Trophoblast cell (in vitro differentiated cells and primary cell): ENCODE measurements at regions not wholly inside any gene's neighbourhood (a gene's known extent, or its start where the extent isn't known, plus 50 kb on each side); places are given as distances from the start of the nearest gene placed in this dataset.
"Not testable (repeated sequence)": the region's sequence is repeated elsewhere in the genome, so short reads cannot be mapped to it uniquely, and the experiment has no call there.

Experiments used
- DNase-seq, 2 donors: peaks; one replicate each; pipeline ENCODE4 v3.0.0-alpha.2; 2016
- H2AFZ ChIP-seq: 2 replicates; pipeline ENCODE4 v1.6.1; 2013; ENCODE audit warnings: low read length, moderate library complexity, mild to moderate bottlenecking; ENCODE audit not compliant: insufficient read depth, poor library complexity
- H2AK5ac ChIP-seq: 2 replicates; pipeline ENCODE4 v1.6.1; 2013; ENCODE audit warnings: mild to moderate bottlenecking, low read length
- H2BK120ac ChIP-seq: 2 replicates; pipeline ENCODE4 v1.6.1; 2013; ENCODE audit warnings: low read length, mild to moderate bottlenecking, moderate library complexity; ENCODE audit not compliant: insufficient read depth, poor library complexity
- H2BK12ac ChIP-seq: 2 replicates; pipeline ENCODE4 v1.6.1; 2013; ENCODE audit warnings: mild to moderate bottlenecking, low read length, moderate library complexity
- H2BK5ac ChIP-seq: 2 replicates; pipeline ENCODE4 v1.6.1; 2013; ENCODE audit warnings: low read length, low read depth, moderate library complexity, mild to moderate bottlenecking; ENCODE audit not compliant: poor library complexity
- H3K14ac ChIP-seq: 2 replicates; pipeline ENCODE4 v1.6.1; 2013; ENCODE audit warnings: mild to moderate bottlenecking, low read length
- H3K18ac ChIP-seq: 2 replicates; pipeline ENCODE4 v1.6.1; 2013; ENCODE audit warnings: mild to moderate bottlenecking, low read length
- H3K23ac ChIP-seq: 2 replicates; pipeline ENCODE4 v1.6.1; 2013; ENCODE audit warnings: low read length
- H3K27ac ChIP-seq: 2 replicates; pipeline ENCODE4 v1.5.1; 2013; ENCODE audit warnings: low read depth, mild to moderate bottlenecking, inconsistent platforms, low read length, moderate library complexity
- H3K27me3 ChIP-seq: 2 replicates; pipeline ENCODE4 v1.6.1; 2013; ENCODE audit warnings: inconsistent platforms, mild to moderate bottlenecking, low read length, moderate library complexity; ENCODE audit not compliant: insufficient read depth
- H3K36me3 ChIP-seq, 2 experiments: 1 replicate in 1 of 2; 2 replicates in 1 of 2; pipeline ENCODE4 v1.6.1; 2013; ENCODE audit warnings: low read length in 2 of 2, mild to moderate bottlenecking in 2 of 2, moderate library complexity in 1 of 2; ENCODE audit not compliant: insufficient read depth in 2 of 2, control insufficient read depth in 1 of 2
- H3K4ac ChIP-seq: 2 replicates; pipeline ENCODE4 v1.6.1; 2013; ENCODE audit warnings: low read depth, mild to moderate bottlenecking, low read length, moderate library complexity
- H3K4me1 ChIP-seq, 2 experiments: 1 replicate in 1 of 2; 2 replicates in 1 of 2; pipeline ENCODE4 v1.6.1; 2013; ENCODE audit warnings: low read length in 2 of 2, mild to moderate bottlenecking in 2 of 2, moderate library complexity in 1 of 2; ENCODE audit not compliant: insufficient read depth in 2 of 2, control insufficient read depth in 1 of 2
- H3K4me2 ChIP-seq: 2 replicates; pipeline ENCODE4 v1.6.1; 2013; ENCODE audit warnings: inconsistent platforms, mild to moderate bottlenecking, low read length, moderate library complexity
- H3K4me3 ChIP-seq: 2 replicates; pipeline ENCODE4 v1.5.1; 2013; ENCODE audit warnings: mild to moderate bottlenecking, low read depth, low read length, inconsistent platforms
- H3K79me1 ChIP-seq: one replicate; pipeline ENCODE4 v1.6.1; 2013; ENCODE audit warnings: low read length
- H3K79me2 ChIP-seq: 2 replicates; pipeline ENCODE4 v1.6.1; 2013; ENCODE audit warnings: low read length, mild to moderate bottlenecking; ENCODE audit not compliant: control insufficient read depth, insufficient read depth, poor library complexity
- H3K9ac ChIP-seq: 2 replicates; pipeline ENCODE4 v1.6.1; 2013; ENCODE audit warnings: mild to moderate bottlenecking, low read length
- H3K9me3 ChIP-seq: 2 replicates; pipeline ENCODE4 v1.6.1; 2013; ENCODE audit warnings: low read depth, mild to moderate bottlenecking, control low read depth, inconsistent platforms, low read length; ENCODE audit not compliant: insufficient read depth
- H4K12ac ChIP-seq: 2 replicates; pipeline ENCODE4 v1.6.1; 2013; ENCODE audit warnings: low read depth, mild to moderate bottlenecking, low read length, moderate library complexity
- H4K8ac ChIP-seq: 2 replicates; pipeline ENCODE4 v1.6.1; 2013; ENCODE audit warnings: low read depth, mild to moderate bottlenecking, low read length, moderate library complexity
- H4K91ac ChIP-seq: one replicate; pipeline ENCODE4 v1.6.1; 2013; ENCODE audit warnings: low read depth, mild to moderate bottlenecking, low read length, moderate library complexity
- WGBS: extraction: QIAGEN DNeasy Blood & Tissue Kit; methylation state at CpG from one replicate; pipeline ENCODE4 v1.1.7; 2013; ENCODE audit warnings: missing lambda C conversion rate; ENCODE audit not compliant: insufficient read length, insufficient coverage; ENCODE audit errors: extremely low coverage; 5-methylcytosine and 5-hydroxymethylcytosine counted together

DNA sequence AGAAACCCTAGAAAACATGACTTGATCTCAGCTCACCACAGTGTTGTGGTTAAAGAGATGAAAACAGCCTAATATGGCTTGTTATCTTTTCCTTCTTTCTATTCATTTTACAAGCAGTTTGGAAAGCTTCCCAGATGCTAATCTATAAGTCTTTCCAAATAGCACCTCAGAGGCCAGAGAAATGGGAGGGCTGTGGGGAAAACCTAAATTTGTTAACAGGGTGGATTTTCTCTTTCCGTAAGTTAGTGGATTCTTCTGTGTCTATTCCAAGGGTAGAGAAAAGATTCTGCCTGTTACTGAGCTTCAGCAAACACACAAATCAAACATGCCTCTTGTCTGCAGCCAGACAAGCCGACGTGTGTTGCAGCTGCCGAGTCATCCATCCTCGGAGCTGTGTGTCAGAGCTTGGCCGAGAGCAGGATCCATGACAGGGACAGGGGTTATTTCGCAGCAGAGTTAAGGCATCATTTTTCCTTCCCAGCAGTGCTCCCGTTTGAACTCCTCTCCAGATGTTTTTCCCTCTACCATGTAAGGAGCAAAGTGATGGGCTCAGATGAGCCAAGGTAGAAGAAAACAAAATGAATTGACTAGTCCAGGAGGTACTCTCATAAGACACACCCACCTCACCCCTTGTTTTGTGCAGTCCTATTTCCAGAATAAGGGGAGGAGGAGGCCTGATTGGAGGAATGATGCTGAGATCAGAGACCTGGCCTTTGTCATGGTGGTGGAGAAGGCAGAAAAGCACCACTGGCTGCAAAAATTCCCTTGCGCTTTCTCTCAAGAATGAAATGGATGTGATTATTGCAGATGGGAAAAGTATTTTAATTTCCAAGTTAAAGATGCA lies 560.0 kb downstream of the C6orf118 start:
- Histone ChIP-seq H2AK5ac (no peak overlapping the region), H3K79me2 (no peaks in the 10 kb centered on the region), H3K23ac (no peak overlapping the region), H2AFZ (no peak overlapping the region), H4K12ac (no peak overlapping the region), H2BK5ac (no peak overlapping the region), H4K91ac (no peak overlapping the region), H2BK120ac (no peak overlapping the region), H3K4ac (no peak overlapping the region), H2BK12ac (no peak overlapping the region), H3K27me3 (no peaks in the 10 kb centered on the region), H3K4me3 (no peak overlapping the region), H3K27ac (no peak overlapping the region), H3K9ac (no peak overlapping the region), H3K4me2 (no peak overlapping the region), H3K9me3 (no peaks in the 10 kb centered on the region), H3K14ac (no peak overlapping the region), H3K79me1 (no peaks in the 10 kb centered on the region), H3K18ac (no peak overlapping the region), H4K8ac (no peak overlapping the region), H3K4me1 (peaks cover 0 to 3% of the 10 kb centered on the region in 2 experiments), H3K36me3 (no peaks in the 10 kb centered on the region)
- no CpG with 5 or more reads among the region's 9 CpGs for WGBS
- no peak for DNase-seq

DNA sequence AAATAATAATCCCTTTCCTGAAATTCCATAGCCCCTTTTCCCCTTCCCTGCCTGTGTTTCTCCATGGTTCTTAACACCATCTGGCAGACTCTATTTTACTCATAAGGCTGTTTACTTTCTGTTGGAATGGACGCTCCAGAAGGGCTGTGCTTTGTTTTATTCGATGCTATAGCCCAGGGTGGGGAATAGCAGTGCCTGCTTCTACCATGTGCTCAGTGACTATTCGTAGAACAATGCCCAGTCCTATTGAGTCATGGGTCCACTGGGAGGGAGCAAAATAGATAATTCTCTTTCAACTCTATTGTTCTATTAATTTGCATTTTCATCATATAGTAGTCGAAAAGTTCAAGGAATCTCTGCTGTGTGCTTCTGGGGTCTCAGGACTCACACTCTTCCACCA lies 565.1 kb downstream of the C6orf118 start:
- Histone ChIP-seq H2BK5ac (no peak overlapping the region), H3K27ac (no peak overlapping the region), H3K79me1 (no peaks in the 10 kb centered on the region), H2BK120ac (no peak overlapping the region), H4K8ac (no peak overlapping the region), H2AFZ (no peak overlapping the region), H3K4me2 (no peak overlapping the region), H3K4me1 (no peaks in the 10 kb centered on the region), H3K9ac (no peak overlapping the region), H3K18ac (no peak overlapping the region), H2BK12ac (no peak overlapping the region), H3K36me3 (no peaks in the 10 kb centered on the region), H3K4me3 (no peak overlapping the region), H3K4ac (no peak overlapping the region), H4K12ac (no peak overlapping the region), H3K14ac (no peak overlapping the region), H2AK5ac (no peak overlapping the region), H3K23ac (no peak overlapping the region), H4K91ac (no peak overlapping the region), H3K79me2 (no peaks in the 10 kb centered on the region), H3K27me3 (no peaks in the 10 kb centered on the region), H3K9me3 (peaks cover 4% of the 10 kb centered on the region)
- no peak for DNase-seq
- WGBS, result no CpG with 5 or more reads among the region's 4 CpGs

DNA sequence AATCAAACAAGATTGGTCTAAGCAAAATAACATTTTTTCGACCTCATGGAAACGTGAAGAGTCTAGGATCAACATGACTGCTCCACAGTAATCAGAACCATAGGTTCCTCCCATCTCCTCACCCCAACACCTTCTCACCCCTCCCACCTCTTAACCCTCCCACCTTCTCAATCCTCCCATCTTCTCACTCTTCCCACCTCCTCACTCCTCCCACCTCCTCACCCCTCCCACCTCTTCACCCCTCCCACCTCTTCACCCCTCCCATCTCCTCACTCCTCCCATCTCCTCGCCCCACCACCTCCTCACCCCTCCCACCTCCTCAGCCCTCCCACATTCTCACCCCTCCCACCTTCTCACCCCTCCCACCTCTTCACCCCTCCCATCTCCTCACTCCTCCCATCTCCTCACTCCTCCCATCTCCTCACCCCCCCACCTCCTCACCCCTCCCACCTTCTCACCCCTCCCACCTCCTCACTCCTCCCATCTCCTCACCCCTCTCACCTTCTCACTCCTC lies 567.4 kb downstream of the C6orf118 start:
- no peak for DNase-seq
- Histone ChIP-seq H4K12ac (no peak overlapping the region), H3K23ac (no peak overlapping the region), H3K4ac (no peak overlapping the region), H3K4me2 (no peak overlapping the region), H2BK5ac (no peak overlapping the region), H3K9me3 (peaks cover 6% of the 10 kb centered on the region), H3K9ac (no peak overlapping the region), H3K36me3 (no peaks in the 10 kb centered on the region), H2BK12ac (no peak overlapping the region), H3K27ac (no peak overlapping the region), H3K14ac (no peak overlapping the region), H2AFZ (no peak overlapping the region), H2BK120ac (no peak overlapping the region), H3K27me3 (no peaks in the 10 kb centered on the region), H3K4me3 (no peak overlapping the region), H2AK5ac (no peak overlapping the region), H3K79me1 (no peaks in the 10 kb centered on the region), H3K79me2 (no peaks in the 10 kb centered on the region), H3K18ac (no peak overlapping the region), H3K4me1 (no peaks in the 10 kb centered on the region), H4K91ac (no peak overlapping the region), H4K8ac (no peak overlapping the region)
- 100% methylated on average over 1 of the region's 3 CpGs for WGBS

DNA sequence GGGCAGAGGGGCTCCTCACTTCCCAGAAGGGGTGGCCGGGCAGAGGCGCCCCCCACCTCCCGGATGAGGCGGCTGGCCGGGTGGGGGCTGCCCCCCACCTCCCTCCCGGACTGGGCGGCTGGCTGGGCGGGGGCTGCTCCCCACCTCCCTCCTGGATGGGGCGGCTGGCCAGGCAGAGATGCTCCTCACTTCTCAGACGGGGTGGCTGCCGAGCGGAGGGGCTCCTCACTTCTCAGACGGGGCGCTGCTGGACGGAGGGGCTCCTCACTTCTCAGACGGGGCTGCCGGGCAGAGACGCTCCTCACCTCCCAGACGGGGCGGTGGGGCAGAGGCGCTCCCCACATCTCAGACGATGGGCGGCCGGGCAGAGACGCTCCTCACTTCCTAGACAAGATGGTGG lies 573.3 kb downstream of the C6orf118 start:
- not testable (repeated sequence) for H2AK5ac ChIP-seq, H3K9ac ChIP-seq, H3K27me3 ChIP-seq, H3K4ac ChIP-seq, H2BK12ac ChIP-seq, H4K12ac ChIP-seq, H2AFZ ChIP-seq, H3K27ac ChIP-seq, H3K18ac ChIP-seq, H4K91ac ChIP-seq, H3K79me1 ChIP-seq, H4K8ac ChIP-seq, H3K79me2 ChIP-seq, H3K23ac ChIP-seq, DNase-seq, H2BK120ac ChIP-seq, H3K9me3 ChIP-seq, H3K36me3 ChIP-seq, H3K4me1 ChIP-seq, H3K4me2 ChIP-seq, H3K4me3 ChIP-seq, H3K14ac ChIP-seq, H2BK5ac ChIP-seq
- WGBS, result no CpG with 5 or more reads among the region's 25 CpGs
